ENCODE measurements at regions not wholly inside any gene's neighbourhood (a gene's known extent, or its start where the extent isn't known, plus 50 kb on each side); places are given as distances from the start of the nearest gene placed in this dataset.

GRCh38 chr6:25100288-25100687 lies 164.5 kb upstream of the RIPOR2 start:
- intact Hi-C loops (cut with DNase I; ENCODE audit: low total_unique reads) = no loop called here
- H3K27ac ChIP-seq = no peak overlapping the region
- WGBS, 2 donors = 85 to 87% methylated on average over 4 of the region's 4 CpGs
- no peak overlapping the region for H3K4me3 ChIP-seq
- H3K9me3 ChIP-seq = no peaks in the 10 kb centered on the region
- no peaks in the 10 kb centered on the region for H3K36me3 ChIP-seq (ENCODE audit: low read depth, missing control alignments)
- H3K27me3 ChIP-seq = no peaks in the 10 kb centered on the region
- no peaks in the 10 kb centered on the region for H3K4me1 ChIP-seq
- TF ChIP-seq POLR2A (IDR thresholded peaks at IDR 0.05) = no peak
- no peak for TF ChIP-seq CTCF (IDR thresholded peaks at IDR 0.05)
- DNase-seq = no peak

- Histone ChIP-seq H3K9me3 (no peaks in the 10 kb centered on the region), H3K36me3 (ENCODE audit: low read depth, missing control alignments) (no peaks in the 10 kb centered on the region), H3K4me1 (no peaks in the 10 kb centered on the region), H3K4me3 (no peak overlapping the region), H3K27me3 (no peaks in the 10 kb centered on the region), H3K27ac (no peak overlapping the region)
- WGBS, 2 donors = 84 to 85% methylated on average over 3 of the region's 3 CpGs
- intact Hi-C loops (cut with DNase I; ENCODE audit: low total_unique reads) = no loop called here
- no peak for TF ChIP-seq CTCF (IDR thresholded peaks at IDR 0.05)
- no peak for TF ChIP-seq POLR2A (IDR thresholded peaks at IDR 0.05)
- DNase-seq = no peak
These were observed 167.8 kb upstream of the RIPOR2 start for GRCh38 chr6:25103603-25104002.

GRCh38 chr6:25105070-25105925 lies 169.5 kb upstream of the RIPOR2 start:
- H3K4me1 ChIP-seq = no peaks in the 10 kb centered on the region
- no peak for DNase-seq
- no peaks in the 10 kb centered on the region for H3K36me3 ChIP-seq (ENCODE audit: low read depth, missing control alignments)
- no peaks in the 10 kb centered on the region for H3K27me3 ChIP-seq
- H3K27ac ChIP-seq = no peak overlapping the region
- H3K9me3 ChIP-seq = no peaks in the 10 kb centered on the region
- intact Hi-C loops (cut with DNase I; ENCODE audit: low total_unique reads) = no loop called here
- no peak overlapping the region for H3K4me3 ChIP-seq
- WGBS, 2 donors = 58 to 66% methylated on average over 7 of the region's 7 CpGs
- TF ChIP-seq CTCF (IDR thresholded peaks at IDR 0.05) (no peak), POLR2A (IDR thresholded peaks at IDR 0.05) (no peak)

- Histone ChIP-seq H3K36me3 (ENCODE audit: low read depth, missing control alignments) (no peaks in the 10 kb centered on the region), H3K4me1 (no peaks in the 10 kb centered on the region), H3K9me3 (no peaks in the 10 kb centered on the region), H3K27me3 (no peaks in the 10 kb centered on the region), H3K4me3 (no peak overlapping the region), H3K27ac (no peak overlapping the region)
- TF ChIP-seq CTCF (IDR thresholded peaks at IDR 0.05) (no peak), POLR2A (IDR thresholded peaks at IDR 0.05) (no peak)
- intact Hi-C loops (cut with DNase I; ENCODE audit: low total_unique reads) = no loop called here
- DNase-seq = no peak
- 89 to 95% methylated on average over 2 of the region's 2 CpGs for WGBS, 2 donors
These were observed 171.5 kb upstream of the RIPOR2 start for GRCh38 chr6:25107218-25107617.

GRCh38 chr6:25111782-25112181 lies 167.4 kb upstream of the CARMIL1 start:
- DNase-seq = no peak
- Histone ChIP-seq H3K4me1 (no peaks in the 10 kb centered on the region), H3K27me3 (no peaks in the 10 kb centered on the region), H3K4me3 (no peak overlapping the region), H3K27ac (no peak overlapping the region), H3K9me3 (no peaks in the 10 kb centered on the region), H3K36me3 (ENCODE audit: low read depth, missing control alignments) (no peaks in the 10 kb centered on the region)
- intact Hi-C loops (cut with DNase I; ENCODE audit: low total_unique reads) = no loop called here
- WGBS, 2 donors = 92 to 97% methylated on average over 1 of the region's 1 CpG
- TF ChIP-seq POLR2A (IDR thresholded peaks at IDR 0.05) = no peak
- TF ChIP-seq CTCF (IDR thresholded peaks at IDR 0.05) = no peak
